SK-N-MC (cell line): ENCODE measurements at regions not wholly inside any gene's neighbourhood (a gene's known extent, or its start where the extent isn't known, plus 50 kb on each side); places are given as distances from the start of the nearest gene placed in this dataset.
"Not testable (repeated sequence)": the region's sequence is repeated elsewhere in the genome, so short reads cannot be mapped to it uniquely, and the experiment has no call there.

Experiments used
- DNase-seq: peaks from one replicate; pipeline ENCODE4 v3.0.0-alpha.2; 2011; ENCODE audit warnings: low read depth, low spot score
- H3K27ac ChIP-seq: fragments of 200-600 bp; sonication (generic); 2 replicates; pipeline ENCODE4 v1.5.1; 2016; ENCODE audit warnings: mixed run types
- H3K36me3 ChIP-seq: fragments of 200-600 bp; sonication (generic); 2 replicates; pipeline ENCODE4 v1.6.1; 2017; ENCODE audit warnings: antibody characterized with exemption, low read length, mixed read lengths; ENCODE audit not compliant: insufficient read depth
- H3K4me3 ChIP-seq: fragments of 200-600 bp; sonication (generic); 2 replicates; pipeline ENCODE4 v1.5.1; 2016
- H3K9ac ChIP-seq: fragments of 200-600 bp; sonication (generic); 2 replicates; pipeline ENCODE4 v1.8.0; 2017; ENCODE audit warnings: mixed run types, mixed read lengths; ENCODE audit not compliant: insufficient read length
- H3K9me3 ChIP-seq: fragments of 200-600 bp; sonication (generic); 2 replicates; pipeline ENCODE4 v1.6.1; 2017; ENCODE audit warnings: low read depth, mild to moderate bottlenecking, antibody characterized with exemption, low read length, moderate library complexity, mixed read lengths
- EZH2 ChIP-seq: fragments of 200-600 bp; sonication (generic); IDR thresholded peaks from one replicate; pipeline ENCODE4 v1.6.1; 2017; ENCODE audit warnings: antibody characterized with exemption
- FOXP2 ChIP-seq: optimal IDR thresholded peaks from 2 replicates; pipeline ENCODE3; 2011; ENCODE audit warnings: mild to moderate bottlenecking, moderate library complexity; ENCODE audit not compliant: insufficient read depth; ENCODE audit errors: extremely low read length, control extremely low read depth
- POLR2AphosphoS5 ChIP-seq: IDR thresholded peaks from 2 replicates; pipeline ENCODE4 v1.6.1; 2012; ENCODE audit warnings: mild to moderate bottlenecking, low read depth, low read length, borderline replicate concordance

DNA sequence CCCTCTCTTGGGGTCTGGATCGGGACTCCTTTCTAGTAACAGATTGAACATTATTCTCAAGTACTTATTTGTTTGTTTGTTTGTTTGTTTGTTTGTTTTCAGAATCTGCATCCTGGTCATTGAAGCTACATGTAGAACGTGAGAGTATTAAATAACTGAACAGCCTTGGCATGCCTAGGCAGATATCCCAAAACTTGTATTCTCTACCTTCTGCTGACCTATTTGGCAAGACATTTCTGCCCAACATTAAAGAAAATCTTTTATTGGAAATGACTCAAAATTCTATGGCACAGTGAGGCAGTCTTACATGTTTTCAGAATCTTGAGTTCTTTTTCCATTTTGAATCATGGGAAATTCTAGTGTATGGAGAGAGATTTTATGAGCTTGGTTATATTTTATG is 165.1 kb upstream of the CNOT2 start:
- no peak overlapping the region for H3K27ac ChIP-seq
- DNase-seq, result no peak
- no peaks in the 10 kb centered on the region for H3K9me3 ChIP-seq
- H3K4me3 ChIP-seq, result no peak overlapping the region
- no peak overlapping the region for H3K9ac ChIP-seq
- TF ChIP-seq EZH2, result no peak
- no peak for TF ChIP-seq POLR2AphosphoS5
- TF ChIP-seq FOXP2, result no peak
- H3K36me3 ChIP-seq, result no peaks in the 10 kb centered on the region

DNA sequence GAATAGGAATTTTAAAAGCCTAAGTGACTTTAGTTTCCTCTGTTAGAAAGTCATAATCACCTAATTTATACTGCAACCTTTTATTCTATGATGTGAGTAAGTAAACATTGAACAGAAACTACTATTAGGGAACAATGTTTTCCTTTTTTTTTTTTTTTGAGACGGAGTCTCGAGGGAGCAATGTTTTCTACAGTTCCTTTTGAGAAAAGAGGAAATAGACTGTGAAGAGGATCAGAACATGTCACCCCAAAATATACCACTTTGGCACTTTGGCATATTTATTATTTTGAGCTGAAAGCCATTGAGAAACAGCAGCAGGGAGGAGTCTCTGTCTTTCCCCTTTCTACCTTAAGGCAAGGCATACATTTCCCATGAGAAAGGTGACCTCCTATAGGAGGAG is 162.7 kb upstream of the CNOT2 start:
- no peak overlapping the region for H3K27ac ChIP-seq

DNA sequence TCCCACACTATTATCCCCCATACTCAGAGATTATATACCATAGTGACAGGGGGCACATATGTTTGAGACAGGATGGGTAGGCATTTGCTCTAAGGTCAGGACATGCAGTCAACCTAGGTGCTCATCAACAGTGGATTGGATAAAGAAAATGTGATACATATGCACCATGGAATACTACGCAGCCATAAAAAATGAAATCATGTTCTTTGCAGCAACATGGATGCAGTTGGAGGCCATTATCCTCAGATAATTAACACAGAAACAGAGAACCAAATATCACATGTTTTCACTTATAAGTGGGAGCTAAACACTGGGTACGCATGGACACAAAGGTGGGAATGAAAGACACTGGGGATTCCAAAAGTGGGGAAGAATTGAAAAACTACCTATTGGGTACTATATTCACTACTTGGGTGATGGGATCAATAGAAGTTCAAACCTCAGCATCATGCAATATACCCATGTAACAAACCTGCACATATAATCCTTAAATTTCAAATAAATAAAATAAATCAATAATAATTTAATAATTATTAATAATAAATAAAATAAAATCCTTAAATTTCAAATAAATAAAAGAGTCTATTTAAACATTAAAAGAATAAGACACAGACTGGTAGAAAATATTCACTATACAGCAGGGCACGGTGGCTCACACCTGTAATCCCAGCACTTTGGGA is 160.1 kb upstream of the CNOT2 start:
- TF ChIP-seq EZH2 (no peak), FOXP2 (no peak), POLR2AphosphoS5 (no peak)
- Histone ChIP-seq H3K36me3 (no peaks in the 10 kb centered on the region), H3K9me3 (no peaks in the 10 kb centered on the region), H3K9ac (no peak overlapping the region), H3K4me3 (no peak overlapping the region), H3K27ac (no peak overlapping the region)
- no peak for DNase-seq

More for the DNA sequence above, 162.7 kb upstream of the CNOT2 start:
- H3K9me3 ChIP-seq, result no peaks in the 10 kb centered on the region
- no peaks in the 10 kb centered on the region for H3K36me3 ChIP-seq
- no peak for DNase-seq
- no peak overlapping the region for H3K4me3 ChIP-seq
- no peak overlapping the region for H3K9ac ChIP-seq
- no peak for TF ChIP-seq FOXP2
- no peak for TF ChIP-seq POLR2AphosphoS5
- TF ChIP-seq EZH2, result no peak

GRCh38 chr12:70083677-70084020 is 159.6 kb upstream of the CNOT2 start:
- Histone ChIP-seq H3K9ac (no peak overlapping the region), H3K4me3 (no peak overlapping the region), H3K27ac (no peak overlapping the region), H3K9me3 (no peaks in the 10 kb centered on the region), H3K36me3 (no peaks in the 10 kb centered on the region)
- no peak for TF ChIP-seq EZH2
- no peak for TF ChIP-seq FOXP2
- TF ChIP-seq POLR2AphosphoS5, result no peak
- no peak for DNase-seq

DNA sequence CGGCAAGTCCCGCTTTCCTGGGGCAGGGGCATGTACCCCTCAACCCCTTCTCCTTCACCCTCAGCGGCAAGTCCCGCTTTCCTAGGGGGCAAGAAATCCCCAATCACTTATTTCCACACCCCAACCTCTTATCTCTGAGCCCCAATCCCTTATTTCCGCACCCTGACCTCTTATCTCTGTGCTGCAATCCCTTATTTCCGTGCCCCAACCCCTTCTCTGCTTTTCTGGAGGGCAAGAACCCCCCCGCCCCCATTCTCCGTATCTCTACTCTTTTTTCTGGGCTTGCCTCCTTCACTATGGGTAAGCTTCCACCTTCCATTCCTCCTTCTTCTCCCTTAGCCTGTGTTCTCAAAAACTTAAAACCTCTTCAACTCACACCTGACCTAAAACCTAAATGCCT is 156.9 kb upstream of the CNOT2 start:
- DNase-seq, H3K9me3 ChIP-seq: not testable (repeated sequence)

DNA sequence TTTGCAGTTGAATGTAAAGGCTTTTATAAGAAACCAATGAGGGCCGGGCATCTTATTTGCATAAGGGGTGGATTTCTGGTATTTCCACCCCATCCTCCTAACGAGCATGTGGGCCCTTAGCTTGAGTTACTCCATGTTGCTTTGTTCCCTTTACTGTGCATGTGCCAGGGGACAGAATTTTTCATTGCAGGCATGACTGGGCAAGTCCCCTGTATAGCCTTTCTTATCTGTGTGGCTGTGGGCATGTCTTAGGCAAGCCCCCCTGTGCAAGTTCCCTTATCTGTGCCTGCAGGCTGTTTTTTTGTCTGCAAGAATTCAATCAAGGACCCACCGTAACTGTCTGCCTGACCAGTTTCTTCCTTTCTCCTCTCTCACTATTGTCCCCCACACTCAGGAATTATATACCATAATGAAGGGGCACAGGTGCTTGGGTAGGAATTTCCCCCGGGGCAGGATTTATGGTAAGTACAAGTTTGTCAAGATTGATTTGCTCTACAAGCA is 152.2 kb upstream of the CNOT2 start:
- no peak for DNase-seq
- no peak overlapping the region for H3K27ac ChIP-seq
- no peak overlapping the region for H3K4me3 ChIP-seq
- TF ChIP-seq EZH2 (no peak), FOXP2 (no peak), POLR2AphosphoS5 (no peak)
- H3K9me3 ChIP-seq, result no peaks in the 10 kb centered on the region
- H3K36me3 ChIP-seq, result no peaks in the 10 kb centered on the region
- H3K9ac ChIP-seq, result no peak overlapping the region

More for the DNA sequence above, 156.9 kb upstream of the CNOT2 start:
- not testable (repeated sequence) for H3K36me3 ChIP-seq, H3K4me3 ChIP-seq, H3K27ac ChIP-seq, H3K9ac ChIP-seq

DNA sequence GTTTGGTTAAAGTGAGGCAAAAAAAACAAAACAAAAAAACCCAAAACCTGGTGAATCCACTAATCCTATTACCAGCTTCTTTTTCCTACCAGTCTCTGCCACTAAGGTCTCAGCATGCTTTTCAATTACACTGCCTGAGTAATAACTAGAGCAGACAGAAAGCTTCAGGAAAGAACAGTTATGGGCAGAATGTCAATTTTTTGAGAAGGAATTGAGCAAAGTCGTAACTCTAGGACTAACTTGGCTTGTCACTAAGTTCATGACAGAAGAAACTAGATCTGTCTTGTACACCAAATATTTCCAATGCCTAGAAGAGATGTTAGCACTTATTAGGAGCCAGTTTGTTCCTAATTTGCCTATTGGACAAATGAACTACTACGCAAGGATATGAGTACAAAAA is 148.8 kb upstream of the CNOT2 start:
- DNase-seq, result no peak
- Histone ChIP-seq H3K9ac (no peak overlapping the region), H3K4me3 (no peak overlapping the region), H3K9me3 (no peaks in the 10 kb centered on the region), H3K36me3 (no peaks in the 10 kb centered on the region), H3K27ac (no peak overlapping the region)
- TF ChIP-seq POLR2AphosphoS5 (no peak), FOXP2 (no peak), EZH2 (no peak)

DNA sequence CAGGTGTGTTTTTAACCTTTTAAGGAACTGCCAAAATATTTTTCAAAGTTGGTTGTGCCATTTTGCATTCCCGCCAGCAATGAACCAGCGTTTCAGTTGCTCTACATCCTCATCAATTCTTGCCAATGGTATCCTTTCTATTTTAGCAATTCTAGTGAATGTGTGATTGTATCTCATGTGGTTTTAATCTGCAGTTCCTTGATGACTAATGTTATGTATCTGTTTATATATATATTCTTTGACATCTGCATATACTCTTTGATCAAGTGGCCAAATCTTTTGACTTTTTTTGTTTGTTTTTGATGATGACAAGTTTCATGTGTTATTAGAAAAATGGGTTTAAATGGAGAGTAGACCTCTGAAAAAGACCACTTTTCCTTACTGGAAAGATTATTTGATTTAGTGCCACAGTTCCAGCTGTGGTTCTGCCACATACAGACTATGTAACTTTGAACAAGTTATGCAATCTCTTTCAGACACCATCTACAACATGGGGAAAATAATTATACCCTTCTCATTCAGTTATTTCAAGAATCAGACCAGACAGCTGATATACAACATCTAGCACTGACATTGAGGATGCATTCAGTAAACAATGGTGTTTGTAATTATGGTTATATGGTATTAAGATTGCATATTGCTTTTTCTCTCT is 146.3 kb upstream of the CNOT2 start:
- no peak overlapping the region for H3K27ac ChIP-seq
- no peak overlapping the region for H3K9ac ChIP-seq
- TF ChIP-seq FOXP2 (no peak), EZH2 (no peak), POLR2AphosphoS5 (no peak)
- no peaks in the 10 kb centered on the region for H3K9me3 ChIP-seq
- H3K36me3 ChIP-seq, result no peaks in the 10 kb centered on the region
- H3K4me3 ChIP-seq, result no peak overlapping the region
- no peak for DNase-seq

DNA sequence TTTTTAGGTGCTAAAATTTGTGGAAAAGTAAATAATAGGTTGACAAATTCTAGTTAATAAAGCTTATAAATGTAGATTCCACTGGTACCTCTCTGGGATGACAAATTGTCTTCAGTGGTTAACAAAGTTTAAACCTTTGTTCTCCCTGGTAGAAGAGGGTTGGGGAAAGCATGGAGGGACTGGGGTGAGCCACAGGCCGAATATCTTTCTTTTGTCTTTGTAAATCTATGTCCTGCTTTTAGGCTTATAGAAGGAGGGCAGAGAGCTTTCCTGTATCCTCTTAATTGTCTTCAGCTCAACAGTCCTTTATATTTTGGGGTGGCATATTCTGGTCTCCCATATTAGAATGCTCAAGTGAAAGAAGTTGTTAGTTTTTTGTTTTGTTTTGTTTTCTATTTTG is 142.2 kb upstream of the CNOT2 start:
- Histone ChIP-seq H3K27ac (no peak overlapping the region), H3K4me3 (no peak overlapping the region), H3K9ac (no peak overlapping the region), H3K36me3 (no peaks in the 10 kb centered on the region), H3K9me3 (no peaks in the 10 kb centered on the region)
- TF ChIP-seq POLR2AphosphoS5 (no peak), EZH2 (no peak), FOXP2 (no peak)
- DNase-seq, result no peak
